RWPE2 (cell line): ENCODE measurements at regions not wholly inside any gene's neighbourhood (a gene's known extent, or its start where the extent isn't known, plus 50 kb on each side); places are given as distances from the start of the nearest gene placed in this dataset.

Experiments used
- ATAC-seq: fragments of 200-7000 bp; cut with Tn5 transposase; 3 replicates; pipeline ENCODE4 v1.9.1; 2021; ENCODE audit warnings: low read depth
- DNase-seq: peaks from one replicate; pipeline ENCODE4 v3.0.0-alpha.2; 2020; ENCODE audit warnings: low spot score
- H3K27ac ChIP-seq: fragments of 450-650 bp; 2 replicates; pipeline ENCODE4 v1.5.1; 2017; ENCODE audit warnings: mild to moderate bottlenecking; ENCODE audit not compliant: poor library complexity, severe bottlenecking
- H3K27me3 ChIP-seq: fragments of 250-450 bp; sonication (Bioruptor Pico); 2 replicates; pipeline ENCODE4 v1.5.1; 2021; ENCODE audit warnings: mild to moderate bottlenecking, moderate library complexity; ENCODE audit not compliant: insufficient read depth, poor library complexity, severe bottlenecking
- H3K36me3 ChIP-seq: fragments of 250-450 bp; sonication (Bioruptor Pico); 2 replicates; pipeline ENCODE4 v1.5.1; 2020; ENCODE audit warnings: low read depth, mild to moderate bottlenecking, moderate library complexity
- H3K4me1 ChIP-seq: fragments of 250-450 bp; sonication (Bioruptor Pico); 2 replicates; pipeline ENCODE4 v1.5.1; 2021; ENCODE audit warnings: mild to moderate bottlenecking, moderate library complexity; ENCODE audit not compliant: insufficient read depth, poor library complexity, severe bottlenecking
- H3K4me3 ChIP-seq: fragments of 250-450 bp; sonication (Bioruptor Pico); 2 replicates; pipeline ENCODE4 v1.5.1; 2021; ENCODE audit warnings: mild to moderate bottlenecking, moderate library complexity; ENCODE audit not compliant: severe bottlenecking
- H3K9me3 ChIP-seq: fragments of 250-450 bp; sonication (Bioruptor Pico); 2 replicates; pipeline ENCODE4 v1.5.1; 2021; ENCODE audit warnings: mild to moderate bottlenecking, moderate library complexity; ENCODE audit not compliant: severe bottlenecking
- TF ChIP-seq, protein P1 (sequence below): fragments of 450-650 bp; IDR thresholded peaks from one replicate; pipeline ENCODE4 v1.5.1; 2017; ENCODE audit warnings: mild to moderate bottlenecking, moderate library complexity; ENCODE audit not compliant: poor library complexity, severe bottlenecking

GRCh38 chr9:99374793-99375192, 152.7 kb downstream of the SEC61B start:
- TF ChIP-seq, protein P1, sequence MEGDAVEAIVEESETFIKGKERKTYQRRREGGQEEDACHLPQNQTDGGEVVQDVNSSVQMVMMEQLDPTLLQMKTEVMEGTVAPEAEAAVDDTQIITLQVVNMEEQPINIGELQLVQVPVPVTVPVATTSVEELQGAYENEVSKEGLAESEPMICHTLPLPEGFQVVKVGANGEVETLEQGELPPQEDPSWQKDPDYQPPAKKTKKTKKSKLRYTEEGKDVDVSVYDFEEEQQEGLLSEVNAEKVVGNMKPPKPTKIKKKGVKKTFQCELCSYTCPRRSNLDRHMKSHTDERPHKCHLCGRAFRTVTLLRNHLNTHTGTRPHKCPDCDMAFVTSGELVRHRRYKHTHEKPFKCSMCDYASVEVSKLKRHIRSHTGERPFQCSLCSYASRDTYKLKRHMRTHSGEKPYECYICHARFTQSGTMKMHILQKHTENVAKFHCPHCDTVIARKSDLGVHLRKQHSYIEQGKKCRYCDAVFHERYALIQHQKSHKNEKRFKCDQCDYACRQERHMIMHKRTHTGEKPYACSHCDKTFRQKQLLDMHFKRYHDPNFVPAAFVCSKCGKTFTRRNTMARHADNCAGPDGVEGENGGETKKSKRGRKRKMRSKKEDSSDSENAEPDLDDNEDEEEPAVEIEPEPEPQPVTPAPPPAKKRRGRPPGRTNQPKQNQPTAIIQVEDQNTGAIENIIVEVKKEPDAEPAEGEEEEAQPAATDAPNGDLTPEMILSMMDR: no peak
- Histone ChIP-seq H3K27ac (no peak overlapping the region), H3K36me3 (no peaks in the 10 kb centered on the region), H3K4me3 (no peak overlapping the region), H3K27me3 (no peaks in the 10 kb centered on the region), H3K9me3 (no peaks in the 10 kb centered on the region), H3K4me1 (no peaks in the 10 kb centered on the region)
- DNase-seq (no peak), ATAC-seq (no peak)

GRCh38 chr9:99375481-99375880, 153.4 kb downstream of the SEC61B start:
- H3K36me3 ChIP-seq: no peaks in the 10 kb centered on the region
- ATAC-seq: no peak
- no peak overlapping the region for H3K27ac ChIP-seq
- TF ChIP-seq, protein P1: no peak
- H3K9me3 ChIP-seq: no peaks in the 10 kb centered on the region
- no peaks in the 10 kb centered on the region for H3K27me3 ChIP-seq
- H3K4me1 ChIP-seq: no peaks in the 10 kb centered on the region
- H3K4me3 ChIP-seq: no peak overlapping the region
- no peak for DNase-seq

DNA sequence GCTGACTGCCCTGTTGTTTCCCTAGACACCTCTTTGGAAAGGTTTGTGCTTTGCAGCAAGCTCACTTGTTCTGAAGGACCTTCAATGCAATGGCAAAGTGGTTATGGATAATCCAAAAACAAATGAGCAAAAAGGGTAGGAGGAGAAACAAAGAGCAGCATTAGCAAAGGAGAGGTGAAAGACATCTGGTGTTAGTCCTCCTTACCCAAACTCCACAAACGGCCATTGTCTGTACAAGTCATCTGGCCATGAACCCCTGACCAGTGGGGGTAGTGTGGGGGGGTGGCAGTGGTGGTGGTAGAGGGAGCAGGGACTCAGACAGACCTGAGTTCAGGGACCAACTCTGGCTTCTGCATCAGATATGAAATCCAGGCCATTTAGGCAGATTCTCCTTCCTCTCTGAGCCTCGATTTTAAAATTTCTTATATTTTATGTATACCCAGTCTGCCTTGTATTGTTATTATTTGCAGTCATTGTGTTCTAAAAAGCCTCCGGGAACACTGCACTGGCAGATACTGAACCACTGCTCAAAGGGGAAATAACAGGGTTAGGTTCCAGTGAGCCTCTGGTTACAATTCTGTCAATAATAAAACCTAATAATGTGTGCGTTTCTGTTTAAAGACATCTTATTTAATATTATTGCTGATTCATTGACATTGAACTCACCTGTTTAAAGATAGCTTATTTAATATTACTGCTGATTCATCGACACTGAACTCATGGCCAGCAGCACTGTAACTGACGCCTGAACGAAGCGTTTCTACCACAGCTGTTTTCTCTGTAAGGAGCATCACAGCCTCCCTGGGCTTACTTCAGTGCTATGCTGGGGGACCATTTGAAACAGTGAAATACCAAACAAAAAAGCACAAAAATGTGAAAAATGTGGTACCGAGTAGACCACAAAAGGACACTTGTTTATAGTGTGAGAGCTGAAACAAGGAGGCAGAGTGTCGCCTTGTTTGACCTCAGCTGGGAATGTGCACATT, 156.0 kb downstream of the SEC61B start:
- DNase-seq: no peak

GRCh38 chr9:99383536-99383935, 161.5 kb downstream of the SEC61B start:
- no peaks in the 10 kb centered on the region for H3K4me1 ChIP-seq
- H3K27me3 ChIP-seq: no peaks in the 10 kb centered on the region
- H3K4me3 ChIP-seq: no peak overlapping the region
- no peak for DNase-seq
- TF ChIP-seq, protein P1: no peak
- no peak for ATAC-seq
- H3K27ac ChIP-seq: no peak overlapping the region
- H3K36me3 ChIP-seq: no peaks in the 10 kb centered on the region
- no peaks in the 10 kb centered on the region for H3K9me3 ChIP-seq

More for the DNA sequence above, 156.0 kb downstream of the SEC61B start:
- no peak overlapping the region for H3K27ac ChIP-seq
- no peak overlapping the region for H3K4me3 ChIP-seq
- no peaks in the 10 kb centered on the region for H3K4me1 ChIP-seq
- no peak for ATAC-seq
- no peaks in the 10 kb centered on the region for H3K36me3 ChIP-seq
- no peaks in the 10 kb centered on the region for H3K27me3 ChIP-seq
- TF ChIP-seq, protein P1: no peak
- H3K9me3 ChIP-seq: no peaks in the 10 kb centered on the region

- no peak for ATAC-seq
- Histone ChIP-seq H3K9me3 (no peaks in the 10 kb centered on the region), H3K4me1 (no peaks in the 10 kb centered on the region), H3K4me3 (no peak overlapping the region), H3K27me3 (no peaks in the 10 kb centered on the region), H3K36me3 (no peaks in the 10 kb centered on the region), H3K27ac (no peak overlapping the region)
- TF ChIP-seq, protein P1: no peak
- no peak for DNase-seq
These were observed 163.1 kb downstream of the SEC61B start for GRCh38 chr9:99385215-99385614.
